ENCODE measurements at regions not wholly inside any gene's neighbourhood (a gene's known extent, or its start where the extent isn't known, plus 50 kb on each side); places are given as distances from the start of the nearest gene placed in this dataset.

GRCh38 chr12:69064734-69065443 lies 131.9 kb upstream of the CPM start:
- no peak for DNase-seq

- peak; percentile 20 for DNase-seq
These were observed 132.8 kb upstream of the CPM start for GRCh38 chr12:69065775-69066174.

GRCh38 chr12:69066492-69067373 lies 133.8 kb upstream of the CPM start:
- DNase-seq = peak; percentile 14

GRCh38 chr12:69067713-69068112 lies 134.7 kb upstream of the CPM start:
- DNase-seq = no peak

- DNase-seq = no peak
These were observed 135.5 kb upstream of the CPM start for GRCh38 chr12:69068448-69068847.

GRCh38 chr12:69069479-69069878 lies 136.5 kb upstream of the CPM start:
- no peak for DNase-seq

GRCh38 chr12:69070319-69071090 lies 137.5 kb upstream of the CPM start:
- peak; percentile 20 for DNase-seq

GRCh38 chr12:69071091-69071370 lies 138.1 kb upstream of the CPM start:
- no peak for DNase-seq

GRCh38 chr12:69073035-69073434 lies 140.1 kb upstream of the CPM start:
- DNase-seq = no peak

- DNase-seq = no peak
These were observed 141.8 kb upstream of the CPM start for GRCh38 chr12:69074556-69075349.

GRCh38 chr12:69083689-69084088 lies 150.7 kb upstream of the CPM start:
- no peak for DNase-seq

- DNase-seq = no peak
These were observed 151.9 kb upstream of the CPM start for GRCh38 chr12:69084816-69085378.

GRCh38 chr12:69085852-69086251 lies 152.9 kb upstream of the CPM start:
- no peak for DNase-seq

- no peak for DNase-seq
These were observed 151.4 kb upstream of the CPSF6 start for GRCh38 chr12:69087986-69088385.

GRCh38 chr12:69090722-69091121 lies 148.6 kb upstream of the CPSF6 start:
- DNase-seq = no peak

GRCh38 chr12:69091442-69092017 lies 147.8 kb upstream of the CPSF6 start:
- DNase-seq = no peak

- DNase-seq = no peak
These were observed 147.2 kb upstream of the CPSF6 start for GRCh38 chr12:69092137-69092536.

GRCh38 chr12:69094606-69095216 lies 144.7 kb upstream of the CPSF6 start:
- no peak for DNase-seq

GRCh38 chr12:69095765-69096477 lies 143.4 kb upstream of the CPSF6 start:
- no peak for DNase-seq

GRCh38 chr12:69096669-69097335 lies 142.6 kb upstream of the CPSF6 start:
- no peak for DNase-seq
